ENCODE measurements at regions not wholly inside any gene's neighbourhood (a gene's known extent, or its start where the extent isn't known, plus 50 kb on each side); places are given as distances from the start of the nearest gene placed in this dataset.
"Not testable (repeated sequence)": the region's sequence is repeated elsewhere in the genome, so short reads cannot be mapped to it uniquely, and the experiment has no call there.

DNA sequence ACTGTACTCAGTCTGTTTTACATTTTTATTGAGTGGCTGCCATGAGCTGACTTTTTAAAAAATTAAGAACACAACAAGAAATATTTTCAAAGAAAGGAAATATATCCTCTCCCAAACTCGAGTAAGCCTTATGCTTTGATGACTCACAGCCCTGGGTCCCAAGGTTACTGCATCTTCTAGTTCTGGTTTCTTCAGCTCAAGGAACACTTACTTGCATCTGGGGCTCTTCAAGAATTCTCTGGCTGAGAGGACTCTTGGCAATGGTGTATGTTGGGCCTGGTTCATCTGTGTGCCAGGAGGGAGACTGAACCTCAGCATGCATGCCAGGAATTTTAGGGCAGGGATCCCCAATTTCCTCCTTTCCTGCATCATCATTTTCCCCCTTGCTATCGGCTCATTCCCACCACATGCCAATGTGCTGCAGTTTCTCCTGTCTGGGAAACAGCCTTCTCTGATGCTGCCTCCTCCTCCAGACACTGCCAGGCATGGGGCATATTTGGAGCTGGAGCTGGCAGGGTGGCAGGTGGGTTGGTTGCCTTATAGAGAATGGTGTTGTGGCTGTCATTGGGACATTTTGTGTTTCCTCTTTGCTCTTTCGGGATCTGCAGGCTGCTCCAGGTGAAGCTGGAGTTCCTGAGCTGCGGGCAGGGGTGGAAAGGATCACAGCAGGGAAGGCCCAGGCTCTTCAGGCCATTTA is 192.2 kb upstream of the HS6ST1 start:
- no peak for DNase-seq (ENCODE audit: low spot score)

DNA sequence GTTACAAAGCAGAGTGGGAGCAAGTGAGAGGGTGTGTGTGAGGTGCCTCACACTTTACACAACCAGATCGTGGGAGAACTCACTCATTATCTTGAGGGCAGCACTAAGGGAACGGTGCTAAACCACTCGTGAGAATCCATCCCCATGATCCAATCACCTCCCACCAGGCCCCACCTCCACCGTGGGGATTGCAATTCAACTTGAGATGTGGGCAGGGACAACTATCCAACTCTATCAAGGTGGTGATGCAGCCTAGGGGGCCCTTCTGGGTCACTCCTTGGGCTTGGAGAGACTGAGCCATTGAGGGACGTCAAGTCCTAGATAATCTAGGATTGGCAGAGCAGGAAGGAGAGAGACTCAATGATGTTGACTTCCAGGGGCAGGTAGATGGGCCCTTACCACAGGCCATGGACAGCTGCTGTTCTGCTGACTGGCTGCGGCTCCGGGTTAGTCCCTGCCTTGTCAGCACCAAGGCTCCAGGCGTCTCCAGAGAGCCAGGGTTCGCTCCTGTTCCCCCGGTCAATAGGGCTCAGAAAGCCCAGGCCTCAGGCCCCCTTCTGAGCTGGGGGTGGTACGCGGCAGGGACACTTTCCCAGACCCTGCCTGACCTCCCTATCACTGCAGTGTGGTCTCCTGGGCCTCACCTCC is 193.2 kb upstream of the HS6ST1 start:
- DNase-seq (ENCODE audit: low spot score) = no peak

DNA sequence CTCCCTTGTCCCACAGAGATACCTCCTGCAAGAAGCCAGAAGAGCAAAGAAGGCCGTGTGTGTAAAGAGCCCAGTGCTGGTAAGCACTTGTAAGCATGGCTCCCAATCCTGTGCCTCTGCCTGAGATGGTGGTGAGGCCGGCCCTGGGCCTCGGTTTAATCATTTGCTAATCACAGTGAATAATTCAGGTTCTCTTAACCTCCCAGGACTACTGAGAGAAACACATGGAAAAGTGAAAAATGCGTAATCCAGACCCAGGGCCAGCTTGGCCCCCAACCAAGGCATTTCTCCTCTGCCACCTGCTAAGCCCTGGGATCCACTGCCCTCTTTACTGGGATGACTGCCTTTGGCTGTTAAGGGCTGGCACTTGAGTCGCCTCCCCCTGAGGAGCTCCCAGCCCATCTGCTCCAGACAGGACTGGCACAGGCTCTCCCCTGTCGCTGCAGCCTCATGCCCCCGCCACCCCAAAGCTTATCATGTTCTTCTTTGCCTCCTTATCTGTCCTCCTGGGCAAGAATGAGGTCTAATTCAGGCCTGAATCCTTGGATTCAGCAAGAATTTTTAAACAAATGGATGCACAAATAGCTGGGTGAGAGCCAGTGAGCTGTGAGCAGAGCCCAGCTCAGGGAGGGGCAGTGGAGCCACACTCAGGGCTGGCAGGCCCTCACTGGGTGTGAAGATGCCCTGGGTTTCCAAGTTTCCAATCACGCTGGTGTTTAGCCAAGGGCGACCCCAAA is 193.9 kb upstream of the HS6ST1 start:
- DNase-seq (ENCODE audit: low spot score) = no peak

DNA sequence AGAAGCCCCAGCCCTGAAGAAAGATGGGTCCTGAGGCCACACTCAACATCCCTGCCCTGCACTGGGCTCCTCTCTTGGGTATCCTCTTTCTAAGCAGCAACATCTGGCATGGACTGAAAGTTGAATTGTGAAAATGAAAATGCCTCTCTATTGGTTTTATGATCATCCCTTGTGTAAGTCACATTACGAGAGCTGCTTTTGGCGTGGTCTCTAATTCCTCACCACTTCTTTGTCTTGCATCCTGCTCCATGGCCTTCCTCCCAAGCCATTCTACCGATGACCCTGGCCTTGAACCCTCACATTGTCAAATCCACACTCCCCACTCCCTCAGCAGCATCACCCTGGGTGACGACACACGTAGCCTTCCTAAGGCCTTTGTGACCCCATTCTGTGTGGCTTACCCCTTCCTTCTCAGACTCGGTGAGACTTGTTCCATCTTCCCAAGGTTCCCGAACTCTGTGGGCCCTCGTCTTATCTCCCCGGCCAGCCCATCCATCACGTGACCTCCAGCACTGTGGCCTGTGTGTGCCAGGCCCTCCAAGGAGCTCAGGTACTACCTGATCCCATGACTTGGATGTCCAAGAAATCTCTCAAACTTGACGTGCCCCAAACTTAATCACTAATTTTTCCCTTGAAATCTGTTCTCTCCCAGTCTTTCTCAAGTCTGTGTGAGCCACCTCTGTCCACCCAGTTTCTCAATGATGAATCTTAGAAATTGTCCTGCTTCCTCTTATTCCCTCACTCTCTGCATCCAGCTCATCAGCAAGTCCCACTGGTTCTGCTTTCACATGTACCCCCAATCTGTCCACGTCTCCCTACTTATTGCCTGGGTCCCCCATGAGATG is 194.7 kb upstream of the HS6ST1 start:
- DNase-seq (ENCODE audit: low spot score) = peak; percentile 9

DNA sequence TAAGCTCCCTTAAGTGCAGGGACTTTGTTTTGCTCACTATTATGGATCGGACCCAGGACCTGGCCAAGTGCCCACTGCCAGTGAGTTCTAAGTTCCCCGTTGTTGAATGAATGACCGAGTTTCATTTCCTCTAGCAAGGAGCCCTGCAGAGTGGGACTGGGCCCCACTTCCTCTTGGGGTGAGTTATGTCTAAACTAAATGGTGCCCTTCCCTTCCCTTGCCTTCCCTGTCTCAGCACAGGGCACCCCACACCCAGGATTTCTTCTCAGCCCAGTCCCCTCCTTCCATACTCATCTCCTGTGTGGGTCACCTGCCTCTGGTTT is 195.3 kb upstream of the HS6ST1 start:
- peak; percentile 30 for DNase-seq (ENCODE audit: low spot score)

DNA sequence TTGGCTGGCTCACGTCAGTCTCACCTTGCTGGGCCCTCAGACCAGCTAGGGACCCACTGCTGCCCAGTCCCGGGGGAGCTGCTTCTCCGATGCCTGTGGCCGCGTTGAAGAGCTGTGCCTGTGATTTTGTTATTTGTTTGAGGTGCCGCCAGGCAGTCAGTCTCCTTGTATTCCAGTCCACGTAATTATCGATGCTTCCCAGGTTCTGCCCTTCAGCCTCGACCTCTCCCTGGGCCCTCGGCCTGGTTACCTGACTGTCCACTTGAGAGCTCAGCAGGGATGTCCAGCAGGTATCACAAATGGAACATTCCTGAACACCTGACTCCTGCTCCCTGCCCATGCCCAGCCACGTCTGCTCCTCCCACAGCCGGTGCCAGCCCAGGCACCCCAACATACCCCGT is 195.9 kb upstream of the HS6ST1 start:
- DNase-seq (ENCODE audit: low spot score) = no peak

DNA sequence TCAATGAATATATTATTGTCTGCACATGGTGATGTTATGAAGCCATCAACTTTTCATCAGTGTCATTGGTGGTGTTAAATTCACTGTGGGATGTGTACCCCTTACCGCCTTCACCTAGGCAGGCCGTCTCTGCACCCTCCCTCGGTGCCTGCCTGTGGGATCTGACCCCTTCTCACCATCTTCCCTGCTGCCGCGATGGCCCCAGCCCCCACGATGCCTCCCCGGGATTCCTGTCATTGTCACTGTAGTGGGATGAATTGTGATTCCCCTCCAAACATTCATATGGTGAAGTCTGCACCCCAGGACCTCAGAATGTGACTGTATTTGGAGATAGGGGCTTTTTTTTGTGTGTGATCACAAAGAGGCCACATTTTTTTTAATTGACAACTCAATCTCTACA is 198.3 kb upstream of the HS6ST1 start:
- DNase-seq (ENCODE audit: low spot score) = no peak

DNA sequence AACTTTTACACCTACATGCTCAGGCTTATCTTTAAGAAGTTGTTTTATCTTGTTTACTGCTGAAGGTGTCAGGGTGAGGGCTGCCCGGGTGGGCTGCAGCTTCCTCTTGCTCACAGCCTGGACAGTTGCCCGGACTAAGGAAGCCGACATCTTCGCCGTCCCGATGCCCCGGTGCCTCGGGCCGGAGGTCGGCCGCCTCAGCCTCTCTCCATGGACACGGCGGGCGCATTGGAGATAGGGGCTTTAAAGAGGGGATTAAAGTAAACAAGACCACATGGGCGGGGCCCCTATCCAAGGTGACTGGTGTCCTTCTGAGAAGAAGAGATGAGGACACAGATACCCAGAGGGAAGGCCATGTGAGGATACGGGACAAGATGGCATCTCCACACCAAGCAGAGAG is 200.4 kb upstream of the HS6ST1 start:
- DNase-seq (ENCODE audit: low spot score) = not testable (repeated sequence)

DNA sequence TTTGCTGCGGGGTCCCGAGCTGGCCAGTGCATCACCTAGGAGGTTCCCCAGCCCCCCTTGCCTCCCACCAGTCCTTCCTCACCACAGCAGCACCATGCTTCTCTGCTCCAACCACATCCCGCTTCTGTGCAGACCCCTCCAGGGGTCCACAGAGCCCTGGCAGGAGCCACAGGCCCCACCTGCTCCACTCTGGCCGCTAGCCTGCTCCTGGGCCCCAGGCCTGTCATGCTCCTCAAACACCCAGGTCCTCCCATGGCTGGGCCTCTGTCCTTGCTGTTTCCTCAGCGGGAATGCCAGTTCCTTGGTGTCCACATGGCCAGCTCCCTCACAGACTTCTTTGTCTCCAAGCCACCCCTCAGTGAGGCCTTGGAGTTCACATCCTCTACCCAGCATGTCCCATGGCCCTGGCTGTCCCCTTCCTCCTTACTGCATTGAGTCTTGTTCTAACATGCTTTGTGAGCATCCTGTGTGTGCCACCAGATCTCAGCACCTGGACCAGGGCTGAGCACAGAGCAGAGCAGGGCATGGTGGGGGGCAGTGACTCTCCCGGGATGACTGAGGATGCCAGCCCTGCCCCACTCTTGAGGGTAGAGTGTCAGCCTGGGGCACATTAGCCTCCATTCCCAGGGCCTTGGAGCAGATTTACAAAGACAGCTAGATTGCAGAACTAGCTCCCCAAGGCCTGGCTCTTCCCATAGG is 201.0 kb upstream of the HS6ST1 start:
- DNase-seq (ENCODE audit: low spot score) = no peak

DNA sequence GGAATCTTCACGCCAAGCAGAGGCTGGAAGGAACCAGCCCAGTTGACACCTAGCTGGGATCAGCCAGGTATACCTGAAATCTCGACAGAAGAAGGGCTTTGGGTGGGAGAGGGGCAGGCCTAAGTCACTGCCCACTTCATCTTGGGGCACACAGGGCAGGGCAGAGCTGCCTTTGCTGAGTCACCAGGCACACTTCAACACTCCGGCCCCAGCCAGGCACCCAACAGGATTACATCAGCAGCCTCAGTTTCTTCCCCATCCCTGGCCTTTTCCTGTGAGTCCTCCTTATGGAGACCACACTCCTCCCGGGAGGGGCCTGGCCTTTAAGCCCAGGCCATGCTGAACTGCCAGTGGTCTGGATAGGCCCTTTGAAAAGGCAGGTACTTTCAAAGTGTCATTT is 201.7 kb upstream of the HS6ST1 start:
- no peak for DNase-seq (ENCODE audit: low spot score)

DNA sequence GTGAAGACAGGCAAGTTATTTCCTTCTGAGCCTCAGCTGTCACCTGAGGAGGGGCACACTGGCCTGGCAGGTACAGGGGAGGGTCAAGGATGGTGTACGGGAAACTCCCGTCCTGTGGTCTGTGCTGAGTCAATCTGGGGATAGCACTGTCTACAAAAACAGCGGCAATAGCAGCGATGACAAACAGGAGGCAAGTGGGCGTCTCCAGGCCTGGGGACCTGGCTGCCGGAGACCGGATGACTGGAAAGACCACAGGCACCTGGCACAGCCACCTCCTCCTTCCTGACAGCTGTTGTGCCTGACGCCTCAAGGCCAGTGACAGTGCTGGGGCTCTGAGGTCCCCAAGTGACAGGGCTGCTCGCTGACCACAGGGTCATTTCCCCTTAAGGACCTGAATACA is 202.1 kb upstream of the HS6ST1 start:
- DNase-seq (ENCODE audit: low spot score) = no peak

DNA sequence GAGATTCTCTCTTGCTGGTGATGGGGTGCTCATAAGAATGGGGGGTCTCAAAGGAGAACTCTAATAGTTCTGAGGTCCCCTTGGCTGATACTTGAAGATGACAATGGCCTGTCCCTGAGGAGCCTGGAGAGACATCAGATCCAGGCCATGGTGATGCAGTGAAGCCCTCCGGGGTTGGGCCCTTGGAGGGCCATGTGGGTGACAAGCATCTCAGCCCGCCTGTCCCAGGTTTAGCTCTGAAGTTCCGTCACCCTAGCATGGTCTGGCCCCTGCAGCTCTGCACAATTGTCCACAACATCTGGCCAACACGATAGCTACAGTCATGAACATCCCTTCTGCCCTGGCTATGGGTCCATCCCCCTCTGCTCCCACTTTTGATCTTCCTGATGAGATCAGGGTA is 202.8 kb upstream of the HS6ST1 start:
- no peak for DNase-seq (ENCODE audit: low spot score)

DNA sequence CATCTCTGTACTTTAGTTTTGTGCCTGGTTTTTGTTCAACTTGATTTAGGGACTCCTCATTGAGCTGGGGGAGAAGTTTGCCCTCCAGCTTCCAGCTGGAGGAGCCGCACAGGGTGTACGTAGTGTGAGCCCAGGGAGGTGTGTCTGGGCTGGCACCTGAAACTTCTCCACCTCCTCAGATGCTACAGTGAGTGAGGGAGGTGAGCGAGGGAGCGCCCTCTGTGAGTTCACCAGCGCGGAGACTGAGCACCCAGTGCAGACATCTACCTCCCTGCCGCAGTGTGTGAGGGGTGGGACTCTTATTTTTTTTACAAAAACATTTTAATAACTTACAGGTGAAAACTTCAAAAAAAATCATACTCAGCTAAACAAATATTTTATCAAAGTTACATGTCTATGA is 204.2 kb upstream of the HS6ST1 start:
- DNase-seq (ENCODE audit: low spot score) = no peak

DNA sequence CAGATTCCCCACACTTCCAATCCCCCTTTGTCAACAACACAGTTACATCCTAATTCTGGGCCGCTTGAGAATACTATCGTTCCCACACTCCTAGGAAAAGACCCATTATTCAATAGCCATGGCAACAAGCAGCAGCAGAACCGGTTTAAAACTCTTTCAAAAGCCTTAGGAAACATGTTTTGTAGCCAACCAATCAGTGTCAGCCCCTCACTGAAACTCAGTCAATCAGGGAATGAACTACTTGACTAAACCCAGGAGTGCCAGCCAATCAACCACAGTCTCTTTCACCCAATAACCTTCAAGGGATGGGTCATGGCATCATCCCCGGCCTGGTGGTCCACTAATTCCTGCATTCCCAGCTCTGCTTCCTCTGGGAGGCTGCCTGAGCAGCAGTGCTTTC is 204.8 kb upstream of the HS6ST1 start:
- peak; percentile 21 for DNase-seq (ENCODE audit: low spot score)

DNA sequence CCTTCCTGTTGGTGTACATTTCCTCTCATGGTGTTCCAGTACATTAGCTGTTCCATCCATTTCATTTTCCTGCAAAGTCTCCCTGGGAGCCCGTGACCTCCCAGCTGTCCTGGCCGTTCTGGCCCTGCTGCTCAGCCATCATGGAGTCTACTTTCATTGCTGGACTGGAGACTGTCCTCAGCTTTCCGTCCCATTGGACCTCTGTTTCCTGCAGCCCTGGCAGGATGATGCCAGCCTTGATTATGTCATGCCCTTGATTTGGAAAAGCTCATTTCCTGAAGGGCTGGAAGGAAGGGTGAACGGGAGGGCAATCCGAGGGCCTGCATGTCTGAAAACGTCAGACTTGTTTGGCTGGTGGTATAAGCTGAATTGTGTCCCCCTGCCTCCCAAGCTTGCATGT is 205.5 kb upstream of the HS6ST1 start:
- no peak for DNase-seq (ENCODE audit: low spot score)

DNA sequence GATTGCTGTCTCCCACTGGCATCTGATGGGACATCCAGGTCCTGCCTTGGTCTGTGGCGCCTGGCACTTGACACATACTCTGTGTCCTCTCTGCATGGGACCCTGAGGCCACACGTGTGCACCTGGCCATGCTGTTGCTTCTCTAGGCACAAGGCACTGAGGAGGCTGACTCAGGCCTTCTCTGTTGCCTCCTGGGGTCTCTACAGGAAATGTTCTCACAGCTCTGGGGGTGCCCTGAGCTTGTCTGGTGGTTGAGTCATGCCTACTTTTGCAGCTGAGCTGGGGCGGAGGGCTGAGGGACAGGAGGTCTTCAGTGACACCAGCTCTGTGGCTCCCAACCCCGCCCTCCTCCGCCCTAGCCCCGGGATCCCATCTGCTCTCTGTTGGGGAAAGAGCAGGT is 207.0 kb upstream of the HS6ST1 start:
- DNase-seq (ENCODE audit: low spot score) = no peak

DNA sequence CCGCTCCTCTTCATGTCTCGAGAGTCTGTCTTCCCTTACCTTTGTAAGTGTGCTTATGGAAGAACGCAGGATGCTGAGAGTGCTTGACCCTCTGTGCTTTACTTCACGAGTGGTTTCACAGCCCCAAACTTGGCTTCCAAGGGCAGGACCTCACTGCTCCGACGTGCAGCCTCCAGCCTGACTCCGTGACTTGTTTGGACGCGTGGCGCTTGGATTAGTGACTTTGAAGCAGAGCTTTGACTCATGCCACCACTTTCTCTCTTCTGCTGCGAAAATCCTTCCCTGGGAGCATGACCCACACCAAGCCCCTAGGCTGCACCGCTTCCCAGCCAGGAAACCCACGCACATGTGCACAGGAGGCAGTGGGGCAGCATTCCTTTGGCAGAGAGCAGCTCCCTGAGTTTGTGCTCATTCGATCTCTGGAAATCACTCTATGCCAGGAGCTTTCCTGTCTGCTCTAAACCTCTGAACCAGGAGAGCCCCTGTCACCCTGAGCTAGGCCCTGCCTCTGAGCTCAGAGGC is 207.8 kb upstream of the HS6ST1 start:
- no peak for DNase-seq (ENCODE audit: low spot score)

DNA sequence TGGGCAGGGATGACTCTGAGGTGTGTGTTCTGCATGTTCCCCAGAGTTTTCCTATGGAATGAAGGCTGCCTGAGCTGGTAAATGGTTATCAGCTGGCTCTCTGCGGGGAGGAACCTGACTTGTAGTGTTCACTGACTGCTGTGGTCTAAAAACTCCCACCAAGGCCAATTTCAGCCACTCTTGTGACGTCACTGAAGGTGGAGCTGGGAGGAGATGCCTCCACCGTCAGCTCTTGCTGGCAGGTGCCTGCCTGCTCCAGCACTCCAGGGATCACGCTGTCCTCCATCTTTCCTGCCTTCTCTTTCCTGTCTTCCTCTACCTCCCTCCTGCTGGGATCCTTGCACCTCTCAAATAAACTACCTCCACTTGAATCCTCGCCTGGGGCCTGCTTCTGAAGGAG is 209.5 kb upstream of the HS6ST1 start:
- no peak for DNase-seq (ENCODE audit: low spot score)

DNA sequence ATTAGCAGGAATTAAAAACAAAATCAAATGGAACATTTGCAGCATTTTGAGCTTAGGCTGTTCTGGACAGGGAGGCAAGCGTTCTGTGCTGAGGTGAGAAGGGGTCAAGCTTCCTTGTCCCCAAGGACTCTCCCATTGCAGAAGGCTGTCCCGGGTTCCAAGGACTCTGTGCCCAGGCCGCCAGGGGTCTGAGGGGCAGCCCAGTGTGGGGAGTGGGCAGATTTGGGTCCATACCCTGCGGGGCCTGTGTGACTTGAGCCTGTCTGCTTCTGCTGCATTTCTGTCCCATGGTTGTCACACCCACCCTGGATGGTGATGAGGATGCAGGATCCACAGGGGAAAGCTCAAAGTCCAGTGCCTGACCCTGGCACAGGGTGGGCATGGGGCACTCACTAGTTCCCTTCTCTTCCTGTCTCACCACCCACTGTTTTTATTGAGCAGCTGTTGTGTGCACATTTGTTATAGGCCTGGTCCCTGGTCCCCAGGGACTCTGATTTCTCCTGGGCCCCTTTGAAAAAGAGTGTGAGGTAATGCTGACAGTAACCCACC is 211.4 kb upstream of the HS6ST1 start:
- no peak for DNase-seq (ENCODE audit: low spot score)

DNA sequence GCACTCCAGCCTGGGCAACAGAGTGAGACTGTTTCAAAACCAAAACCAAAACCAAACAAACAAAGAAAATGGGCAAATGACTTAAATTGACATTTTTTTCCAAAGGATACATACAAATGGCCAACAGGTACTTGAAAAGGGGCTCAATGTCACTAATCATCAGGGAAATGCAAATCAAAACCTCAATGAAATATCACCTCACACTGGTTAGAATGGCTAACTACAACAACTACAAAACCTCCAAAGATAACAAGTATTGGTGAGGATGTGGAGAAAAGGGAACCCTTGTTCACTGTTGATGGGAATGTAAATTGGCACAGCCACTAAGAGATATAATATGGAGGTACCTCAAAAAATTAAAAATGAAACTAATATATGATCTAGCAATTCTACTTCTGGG is 213.2 kb upstream of the HS6ST1 start:
- no peak for DNase-seq (ENCODE audit: low spot score)

DNA sequence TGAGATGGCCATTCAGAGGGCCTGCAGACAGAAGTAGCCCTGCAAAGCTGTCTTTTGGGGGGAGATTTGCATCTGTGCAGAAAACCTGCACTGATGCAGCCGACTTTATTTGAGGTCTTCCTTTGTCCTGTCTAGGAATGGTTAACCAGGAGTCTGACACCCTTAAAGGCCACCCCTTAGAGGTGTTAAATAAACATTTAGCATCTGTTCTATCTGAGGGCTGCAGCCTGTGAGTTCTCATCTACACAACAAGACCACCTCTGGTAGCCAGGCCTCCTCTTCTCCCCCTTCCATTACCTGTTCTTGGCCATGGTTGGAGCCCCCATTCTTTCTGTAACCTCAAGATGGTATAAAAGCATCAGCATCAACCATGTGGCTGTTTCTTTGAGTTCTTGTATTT is 214.4 kb upstream of the HS6ST1 start:
- no peak for DNase-seq (ENCODE audit: low spot score)

Measured in putamen (tissue), 1 donor.